Stimulated activated CD8-positive, alpha-beta memory T cell treated with anti-CD3 and anti-CD28 coated beads, Interleukin-2, amount 100 ng/mL, for 1 hour (primary cell): ENCODE measurements at regions not wholly inside any gene's neighbourhood (a gene's known extent, or its start where the extent isn't known, plus 50 kb on each side); places are given as distances from the start of the nearest gene placed in this dataset.

Source experiments
- DNase-seq, 2 donors: peaks; one replicate each; pipeline ENCODE4 v3.0.0-alpha.2; 2020; ENCODE audit warnings: low read depth in 2 of 2

DNA sequence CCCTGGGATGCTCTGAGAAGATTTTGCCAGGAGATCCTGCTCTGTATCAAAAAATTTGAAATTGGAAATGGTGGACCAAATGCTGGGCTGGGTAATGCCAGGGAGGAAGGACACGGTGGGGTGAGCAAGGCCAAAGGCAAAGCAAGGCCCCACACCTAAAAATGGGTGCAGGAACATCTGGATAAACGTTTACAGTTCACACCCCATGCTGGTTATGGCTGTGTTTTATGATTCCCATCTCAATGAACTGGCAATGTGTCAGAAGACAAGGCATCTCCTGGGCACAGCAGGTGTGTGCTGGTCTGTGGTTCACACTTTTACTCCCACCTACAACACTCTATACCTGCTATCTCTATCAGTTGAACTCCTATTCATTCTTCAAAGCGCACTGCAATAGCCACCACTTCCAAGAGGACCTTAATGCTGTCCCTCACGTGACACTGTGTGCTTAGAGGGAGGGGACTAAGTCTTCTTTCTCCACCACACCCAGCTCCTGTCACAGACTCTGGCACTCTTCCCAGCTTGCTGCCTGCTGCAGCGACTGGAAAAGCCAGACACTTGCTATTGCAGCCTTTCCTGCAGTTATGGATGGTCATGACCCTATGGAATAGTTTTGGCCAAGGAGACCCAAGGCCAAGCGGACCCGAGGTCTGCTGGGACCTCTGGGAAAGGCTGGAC is 277.5 kb downstream of the CTTN start:
- DNase-seq = no peak

DNA sequence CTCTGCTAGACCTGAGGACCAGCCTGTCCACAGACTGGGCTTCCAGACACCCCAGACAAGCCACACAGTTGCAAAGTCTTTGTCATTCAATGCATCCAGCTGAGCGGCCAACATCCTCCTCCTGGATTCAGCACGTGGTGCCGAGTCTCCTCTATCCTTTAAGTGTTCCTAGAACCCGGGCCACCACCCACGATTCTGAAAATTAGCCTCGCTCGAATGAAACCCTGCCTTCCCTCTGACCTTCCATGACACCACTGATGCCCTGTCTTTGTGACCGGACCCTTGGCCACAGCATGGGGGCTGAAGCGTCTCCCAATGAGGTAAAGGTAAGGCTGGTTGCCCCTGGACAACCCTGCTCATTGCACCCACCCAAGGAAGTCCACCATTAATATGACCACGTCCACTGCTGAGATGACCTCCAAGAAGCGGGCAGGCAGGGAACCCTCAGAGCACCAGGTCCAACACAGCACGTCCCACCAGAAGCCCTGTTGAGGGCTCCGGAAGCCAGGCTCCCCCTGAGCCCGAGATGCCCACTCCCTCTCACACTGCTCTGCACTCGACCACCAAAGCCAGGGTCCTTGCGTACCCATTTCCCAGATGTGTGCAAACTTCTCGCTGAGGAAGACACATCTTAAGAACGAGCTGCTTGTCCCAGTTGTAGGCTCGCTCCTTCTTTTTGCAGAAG is 279.0 kb downstream of the CTTN start:
- DNase-seq = no peak

DNA sequence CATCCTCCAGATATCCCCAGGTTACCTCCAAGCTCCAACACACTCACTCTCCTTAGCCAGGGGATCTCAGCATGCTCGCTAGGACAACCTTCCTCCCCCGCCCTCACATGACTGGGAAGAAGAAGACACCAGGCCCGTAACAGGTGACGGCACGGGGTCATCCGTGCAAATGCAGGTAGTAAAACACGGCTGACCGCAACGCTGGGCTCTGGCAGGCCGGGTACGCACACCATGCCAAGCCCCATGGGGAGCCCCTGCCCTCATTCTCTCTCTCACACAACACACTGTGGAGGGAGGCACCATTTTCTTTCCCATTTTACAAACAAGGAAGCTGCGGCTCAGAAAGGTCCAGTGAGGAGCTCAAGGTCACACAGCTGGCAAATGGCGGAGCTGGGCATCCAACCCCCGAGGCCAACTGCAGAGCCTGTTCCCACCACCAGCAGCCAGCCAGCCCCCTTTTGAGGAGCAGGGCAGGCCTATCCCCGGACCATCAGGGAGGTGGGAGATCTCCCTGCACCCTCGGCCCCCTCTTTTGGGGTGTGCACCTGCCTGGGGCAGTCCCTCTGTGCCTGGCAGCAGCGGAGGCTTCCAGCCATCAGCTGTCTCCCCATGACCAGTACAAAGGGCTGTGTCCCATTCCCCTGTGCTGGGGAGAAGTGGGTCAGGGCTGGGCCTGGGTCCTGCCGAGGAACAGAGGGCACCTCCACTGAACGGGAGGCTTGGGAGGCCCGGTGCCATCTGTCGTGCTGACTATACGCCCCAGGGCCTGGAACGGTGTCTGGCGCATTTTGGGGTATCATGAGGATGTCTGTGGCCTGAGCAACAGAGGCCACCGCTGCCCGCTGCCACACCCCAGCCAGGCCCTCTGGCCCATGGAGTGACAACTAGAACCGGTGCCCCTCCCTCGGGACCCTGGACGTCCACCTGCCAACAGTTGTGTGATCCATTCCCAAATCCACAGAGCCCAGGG is 280.9 kb downstream of the CTTN start:
- DNase-seq = no peak

DNA sequence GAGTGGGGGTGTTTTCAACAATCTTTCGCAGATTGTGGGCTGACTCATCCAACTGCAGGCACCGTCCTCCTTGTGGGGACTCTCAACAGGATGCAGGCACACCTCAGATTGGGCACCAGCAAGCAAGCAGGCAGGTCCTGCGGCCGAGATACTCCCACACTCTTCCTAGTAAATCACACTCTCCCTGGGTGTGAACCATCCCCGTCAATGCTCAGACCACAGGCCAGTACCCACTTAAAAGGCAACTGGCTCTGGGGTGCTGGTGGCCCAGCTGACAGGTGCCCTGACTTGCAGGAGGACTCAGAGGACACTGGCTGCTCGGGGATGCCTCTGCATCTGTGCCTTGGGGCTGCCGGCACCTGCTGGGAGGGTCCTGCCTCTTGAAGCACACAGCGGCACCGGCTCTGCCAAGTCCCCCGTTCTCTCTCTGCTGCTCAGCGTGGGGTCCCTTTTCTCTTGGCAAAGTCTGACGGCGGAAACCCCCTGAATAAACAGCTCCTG is 282.5 kb downstream of the CTTN start:
- DNase-seq = no peak

DNA sequence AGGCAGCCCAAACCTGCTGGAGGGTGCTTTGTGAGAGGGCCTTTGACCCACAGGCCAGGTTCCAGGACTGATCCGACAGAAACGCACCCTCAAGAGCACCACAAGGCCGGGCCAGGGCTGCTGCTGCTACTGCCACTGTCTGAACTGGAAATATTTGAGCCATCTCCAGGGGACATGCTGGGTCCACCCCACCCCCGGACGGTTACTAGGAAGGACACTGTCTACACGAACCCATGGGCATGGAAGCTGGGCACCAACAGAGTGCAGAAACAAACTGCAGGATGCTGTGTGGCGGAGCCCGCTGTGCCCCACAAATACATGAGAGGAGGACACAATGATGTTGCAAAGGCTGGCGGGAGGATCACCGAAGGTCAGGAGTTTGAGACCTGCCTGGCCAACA is 283.7 kb downstream of the CTTN start:
- DNase-seq = no peak

DNA sequence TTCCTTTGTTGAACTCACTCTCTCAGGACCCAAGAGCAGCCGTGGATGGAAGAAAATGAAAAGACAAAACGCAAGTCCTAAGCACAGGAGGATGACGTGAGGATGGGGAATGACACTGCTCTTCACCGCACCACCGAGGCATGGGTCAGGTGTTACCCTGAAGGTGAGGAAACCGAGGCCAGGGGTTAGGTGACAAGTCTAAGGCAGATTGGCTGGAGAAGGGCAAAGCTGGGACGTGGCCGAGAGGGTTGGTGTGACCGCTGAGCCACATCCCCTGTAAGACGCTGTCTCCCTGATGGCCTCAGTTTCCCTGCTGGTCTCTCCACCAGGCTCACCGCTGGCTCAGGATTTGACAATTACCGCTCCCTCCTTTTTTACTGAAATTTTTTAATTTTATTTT is 284.4 kb downstream of the CTTN start:
- DNase-seq = no peak

DNA sequence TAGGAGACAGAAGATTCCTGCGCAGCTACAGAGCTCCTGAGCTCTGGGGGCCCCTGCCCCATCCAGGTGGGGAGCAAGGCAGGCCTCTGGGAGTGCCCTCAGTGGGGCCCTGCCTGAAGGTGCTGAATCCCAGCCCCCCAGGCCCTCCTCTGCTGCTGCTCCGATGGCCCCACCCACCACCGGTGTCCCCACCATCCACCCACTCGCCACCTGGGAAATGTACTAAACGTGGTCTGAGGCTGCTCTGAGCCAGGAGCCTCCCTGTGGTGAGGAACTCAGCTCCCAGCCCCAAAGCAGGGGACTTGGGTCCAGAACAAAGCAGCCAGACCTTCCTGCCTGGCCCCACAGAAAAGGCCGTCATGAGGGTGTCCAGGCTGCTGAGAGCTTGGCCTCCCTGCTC is 289.4 kb downstream of the CTTN start:
- no peak for DNase-seq

DNA sequence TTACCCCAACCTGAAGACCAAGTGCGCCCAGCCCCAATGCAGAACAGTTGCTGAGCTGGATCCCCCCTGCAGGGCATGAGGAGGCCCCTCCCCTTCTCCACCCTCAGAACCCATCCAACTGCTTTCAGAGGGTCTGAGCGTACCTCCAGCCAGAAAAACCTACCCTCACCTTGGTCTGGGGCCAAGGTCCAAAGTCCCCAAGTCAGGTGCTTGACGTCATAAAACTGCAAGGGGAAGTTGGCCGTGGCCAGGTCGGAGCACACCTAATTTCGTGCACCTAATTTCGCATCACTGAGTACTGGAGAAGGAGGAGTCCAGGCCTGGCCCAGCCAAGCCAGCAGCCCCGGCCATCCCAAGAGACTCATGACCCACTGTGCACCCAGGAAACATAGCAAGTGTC is 289.8 kb downstream of the CTTN start:
- no peak for DNase-seq

DNA sequence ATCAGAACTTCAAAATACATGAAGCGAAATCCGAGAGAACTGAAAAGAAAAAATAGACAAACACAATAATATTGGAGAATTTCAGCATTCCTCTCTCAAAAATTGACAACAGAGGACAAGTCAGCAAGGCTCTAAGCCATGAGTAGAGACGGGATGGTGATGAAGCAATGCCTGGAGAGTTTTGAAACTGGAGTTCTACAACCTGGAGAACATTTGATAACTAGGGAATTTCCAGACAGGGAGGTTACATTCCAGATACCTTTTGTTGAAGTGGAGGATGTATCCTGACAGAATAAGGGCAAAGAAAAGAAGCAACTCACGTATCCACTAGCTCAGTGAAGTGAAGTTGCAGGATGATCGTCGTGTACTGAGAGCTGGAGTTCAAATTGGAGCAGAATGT is 291.4 kb downstream of the CTTN start:
- DNase-seq = no peak

DNA sequence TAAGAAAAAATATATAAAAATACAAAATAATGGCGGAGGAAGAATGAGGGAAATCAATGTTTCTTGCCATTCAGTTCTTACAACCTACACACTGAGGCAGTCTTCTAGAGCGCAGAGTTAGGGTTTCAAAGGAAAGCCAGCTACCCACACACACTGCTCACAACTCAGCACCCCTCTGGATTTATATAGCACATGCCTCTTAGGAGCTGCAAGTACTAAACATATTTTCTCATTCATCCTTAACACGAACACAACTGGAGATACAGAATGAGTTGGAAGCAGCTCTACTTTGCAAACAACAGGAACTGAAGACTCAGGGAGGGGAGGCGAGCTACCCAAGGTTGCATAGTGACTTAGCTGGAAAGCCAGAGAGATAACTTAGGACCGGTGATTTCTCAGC is 293.8 kb downstream of the CTTN start:
- DNase-seq = no peak

DNA sequence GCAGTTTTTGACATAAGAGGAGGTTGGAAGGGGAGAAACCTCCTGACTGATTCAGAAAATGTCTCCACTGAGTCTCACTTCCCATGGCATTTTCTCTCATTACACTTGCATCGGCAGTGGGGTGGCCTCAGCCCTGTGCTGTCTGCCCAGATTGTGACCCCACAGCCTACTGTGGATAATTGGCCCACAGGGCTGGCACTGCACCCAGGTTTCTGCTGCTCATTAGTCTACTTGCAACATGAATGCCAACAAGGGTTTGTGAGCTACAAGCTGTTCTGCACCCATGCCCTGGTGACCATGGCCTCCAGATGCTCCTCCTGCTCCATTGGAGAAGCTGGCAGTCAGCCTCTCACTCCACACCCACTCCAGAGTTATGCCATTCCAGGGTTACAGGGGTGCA is 296.0 kb downstream of the CTTN start:
- DNase-seq = no peak

DNA sequence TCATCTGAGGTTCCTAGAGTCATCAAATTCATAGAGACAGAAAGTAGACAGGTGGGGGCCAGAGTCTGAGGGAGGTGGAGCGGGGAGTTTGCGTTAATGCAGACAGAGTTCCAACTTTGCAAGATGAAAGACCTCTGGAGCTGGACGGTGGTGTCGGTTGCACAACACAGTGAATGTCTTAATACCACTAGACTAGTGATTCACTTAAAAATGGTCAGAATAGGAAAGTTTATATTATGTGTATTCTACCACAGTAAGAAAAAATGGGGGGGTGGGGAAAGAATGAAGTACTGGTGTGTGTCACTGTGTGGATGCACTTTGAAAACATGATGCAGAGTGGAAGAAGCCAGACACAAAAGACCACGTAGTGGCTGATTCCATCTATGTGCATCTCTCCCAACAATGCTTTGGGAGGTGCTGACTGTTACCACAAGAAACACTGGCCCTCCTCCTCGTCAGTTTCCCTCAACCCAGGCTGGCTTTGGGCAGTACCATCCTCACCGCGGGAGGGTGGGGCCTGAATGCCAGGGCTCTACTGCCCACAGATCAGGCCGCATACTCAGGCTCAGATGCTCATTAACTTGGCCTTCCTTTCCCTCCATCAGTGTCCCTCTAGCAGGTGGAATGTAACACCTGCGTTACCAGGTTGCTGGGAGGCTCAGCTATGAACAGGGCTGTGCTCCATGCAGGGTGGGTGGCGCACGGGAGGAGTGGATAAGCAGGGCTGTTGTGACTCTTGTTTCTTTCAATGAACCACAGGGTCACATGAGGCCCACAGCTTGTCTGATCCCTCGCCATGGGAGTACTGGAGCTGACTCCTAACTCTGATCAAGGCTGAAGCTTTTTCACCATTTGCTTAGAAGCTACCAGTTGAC is 297.0 kb downstream of the CTTN start:
- no peak for DNase-seq

DNA sequence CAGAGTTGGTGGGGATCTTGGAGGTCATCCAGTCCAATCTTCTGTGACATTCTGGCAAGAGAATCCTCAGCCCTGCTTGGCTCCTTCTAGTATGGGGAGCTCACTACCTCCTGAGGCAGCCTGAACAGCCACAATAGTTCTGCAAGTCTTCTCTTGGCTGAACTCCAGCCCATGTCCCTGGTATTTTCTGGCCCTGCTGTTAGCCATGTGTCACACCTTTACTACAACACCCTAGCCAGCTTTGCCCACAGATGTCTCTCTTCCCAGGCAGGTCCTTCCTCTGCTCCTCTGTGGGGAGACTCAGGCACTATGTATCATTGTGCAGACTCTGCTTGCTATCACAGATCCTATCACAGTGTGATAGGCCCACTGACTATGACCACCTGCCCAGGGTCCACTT is 297.7 kb downstream of the CTTN start:
- DNase-seq = no peak

DNA sequence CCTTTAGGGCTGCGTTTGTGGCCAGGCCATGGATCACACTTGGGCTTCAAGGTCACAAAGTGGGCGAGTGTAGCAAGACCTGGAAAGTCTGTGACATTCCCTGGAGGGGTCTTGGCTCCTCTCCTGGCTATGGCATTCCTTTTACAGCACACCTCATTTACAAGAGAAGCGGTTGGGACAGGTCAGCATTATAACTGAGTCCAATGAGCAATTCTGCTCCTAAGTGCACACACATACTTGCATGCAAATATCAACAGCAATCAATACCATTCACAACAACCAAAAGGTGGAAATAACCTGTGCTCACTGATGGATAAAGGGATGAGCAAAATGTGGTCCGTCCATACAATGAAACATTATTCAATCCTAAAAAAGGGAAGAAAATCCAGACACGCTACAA is 298.2 kb downstream of the CTTN start:
- DNase-seq = no peak

DNA sequence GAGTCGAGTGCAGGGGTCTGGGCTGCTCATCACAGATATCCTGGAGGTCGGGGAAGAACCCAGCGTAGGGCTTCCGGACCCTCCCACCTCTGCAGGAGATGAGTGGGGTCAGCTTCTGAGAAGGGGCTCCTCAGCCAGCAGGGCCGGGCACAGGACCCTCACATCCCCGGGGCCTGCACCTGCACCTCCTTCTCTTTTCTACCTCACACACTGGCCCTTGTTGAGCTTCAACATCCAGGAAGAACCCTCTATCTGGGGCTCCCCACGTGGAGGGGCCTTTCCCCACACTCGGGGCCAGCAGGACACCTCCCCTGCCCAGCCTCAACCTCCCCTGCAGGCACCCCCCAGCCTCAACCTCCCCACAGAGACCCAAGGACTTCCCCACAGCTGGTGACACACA is 299.4 kb downstream of the CTTN start:
- DNase-seq = no peak

DNA sequence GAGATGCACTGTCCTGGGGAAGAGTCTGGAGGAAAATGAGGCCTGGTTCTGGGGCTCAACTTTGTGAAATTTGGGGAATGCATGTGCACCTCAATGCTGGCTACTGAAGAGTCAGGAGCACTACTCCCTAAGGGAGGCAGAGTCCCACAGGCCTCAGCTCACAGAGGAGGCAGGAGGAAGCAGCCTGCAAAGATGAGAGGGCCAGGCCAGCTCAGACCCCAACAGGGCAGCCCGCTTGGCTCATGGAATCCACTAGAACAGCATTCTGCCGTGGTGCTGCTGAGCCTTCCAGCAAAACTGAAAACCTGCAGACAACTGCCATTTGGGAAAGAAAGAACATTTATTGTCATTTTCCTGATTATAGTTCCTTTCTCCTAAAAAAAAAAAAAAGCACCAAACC is 300.5 kb downstream of the CTTN start:
- no peak for DNase-seq

DNA sequence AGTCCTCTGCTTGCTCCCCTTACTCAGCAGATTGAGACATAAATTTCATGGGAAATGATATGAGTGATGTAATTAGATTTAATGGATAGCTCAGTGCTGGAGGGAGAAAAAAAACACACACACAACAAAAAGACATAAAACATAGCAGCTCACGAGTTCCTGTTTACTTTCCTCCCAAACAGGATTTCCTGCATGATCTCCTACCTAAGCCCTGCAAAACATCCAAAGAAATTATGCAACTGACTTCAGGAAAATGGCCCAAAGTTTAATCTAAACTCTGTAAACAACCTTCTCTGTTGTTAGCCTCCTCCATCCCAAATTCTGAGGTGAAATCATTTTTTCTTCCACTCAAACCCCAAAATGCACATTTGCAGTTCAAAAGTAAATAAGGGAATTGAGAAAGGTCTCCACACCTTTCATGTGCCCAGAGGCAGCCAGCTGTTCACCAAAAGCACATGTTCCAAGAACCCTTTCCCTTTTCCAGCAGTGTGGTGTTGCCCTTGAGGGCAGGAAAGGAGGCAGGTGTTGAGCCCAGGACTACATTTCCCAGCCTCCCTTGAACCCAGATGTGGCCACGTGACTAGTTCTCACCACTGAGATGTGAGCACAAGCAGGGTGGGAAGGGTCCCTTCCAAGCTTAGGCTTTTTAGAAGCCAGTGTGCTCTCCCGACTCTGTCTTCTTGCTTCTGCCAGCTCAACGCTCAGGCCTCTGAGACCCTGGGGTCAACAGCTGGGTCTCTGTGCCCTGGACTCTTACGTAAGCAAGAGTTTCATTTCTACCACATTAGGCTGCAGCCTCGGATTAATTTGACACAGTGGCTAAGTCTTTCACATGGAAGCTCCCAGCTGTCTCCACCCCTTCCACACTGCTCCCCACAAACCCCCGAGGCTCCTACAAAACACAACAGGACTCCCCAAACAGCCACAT is 301.2 kb downstream of the CTTN start:
- DNase-seq = no peak

DNA sequence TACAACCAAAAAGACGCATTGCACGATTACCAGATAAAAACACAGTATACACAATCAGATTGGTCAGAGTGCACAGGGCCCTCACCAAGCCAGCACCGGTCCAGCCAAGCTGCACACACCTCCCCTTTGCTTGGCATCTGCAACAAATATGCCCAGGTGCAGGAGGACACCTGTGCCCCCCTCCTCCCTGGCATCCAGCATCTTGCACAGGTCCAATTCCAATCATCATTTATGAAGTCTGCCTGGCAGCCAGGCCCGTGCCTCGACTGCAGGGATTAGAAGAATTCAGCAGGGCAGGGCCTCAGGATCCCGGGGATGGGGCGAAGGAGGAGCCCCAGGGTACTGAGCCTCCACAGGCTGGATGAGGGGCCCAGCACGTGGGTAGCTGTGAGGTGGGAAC is 302.1 kb downstream of the CTTN start:
- DNase-seq = no peak

DNA sequence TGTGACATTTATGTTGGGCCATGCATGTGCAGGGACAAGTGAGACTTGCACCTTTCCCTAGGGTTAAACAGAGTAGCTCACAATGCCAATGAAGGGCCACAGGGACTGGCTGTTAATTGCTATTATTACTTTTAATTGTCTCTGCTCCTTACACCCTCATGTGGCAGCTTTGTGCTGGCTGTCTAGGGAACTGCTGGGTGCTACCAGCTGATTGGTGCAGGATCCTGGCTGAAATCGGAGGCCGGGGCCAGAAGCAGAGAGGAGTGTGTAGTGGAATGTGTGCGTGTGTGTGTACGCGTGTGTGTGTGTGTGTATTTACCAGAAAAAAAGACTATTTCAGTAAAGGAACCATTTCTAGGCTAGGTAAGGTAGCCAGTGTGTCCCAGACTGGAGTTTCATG is 302.5 kb downstream of the CTTN start:
- no peak for DNase-seq

DNA sequence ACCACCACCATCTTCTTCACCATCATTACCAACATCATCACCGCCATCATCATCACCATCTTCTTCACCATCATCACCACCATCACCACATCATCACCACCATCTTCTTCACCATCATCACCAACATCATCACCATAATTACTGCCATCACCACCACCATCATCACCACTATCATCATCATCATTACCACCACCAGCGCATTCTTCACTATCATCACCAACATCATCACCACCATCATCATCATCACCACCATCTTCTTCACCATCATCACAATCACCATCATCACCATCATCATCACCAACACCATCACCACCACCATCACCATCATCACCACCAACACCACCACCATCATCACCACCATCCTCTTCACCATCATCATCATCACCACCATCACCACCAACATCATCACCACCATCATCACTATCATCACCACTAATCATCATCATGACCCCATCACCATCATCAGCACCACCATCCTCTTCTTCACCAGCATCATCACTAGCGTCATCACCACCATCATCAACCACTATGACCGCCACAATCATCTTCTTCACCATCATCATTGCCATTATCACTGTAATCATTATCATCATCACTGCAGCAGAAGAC is 303.8 kb downstream of the CTTN start:
- no peak for DNase-seq
